HEK293 (cell line): ENCODE measurements at regions not wholly inside any gene's neighbourhood (a gene's known extent, or its start where the extent isn't known, plus 50 kb on each side); places are given as distances from the start of the nearest gene placed in this dataset.

Experiments
- YY1 ChIP-seq: fragments of 450-650 bp; formaldehyde crosslinking; IDR thresholded peaks from 2 replicates; pipeline ENCODE4 v1.5.1; 2018; ENCODE audit warnings: missing biosample characterization, missing genetic modification characterization
- ZFP69B ChIP-seq: fragments of 450-650 bp; formaldehyde crosslinking; IDR thresholded peaks from 2 replicates; pipeline ENCODE4 v1.5.1; 2016; ENCODE audit warnings: missing biosample characterization, missing genetic modification characterization
- ZNF777 ChIP-seq: fragments of 450-650 bp; formaldehyde crosslinking; IDR thresholded peaks from 2 replicates; pipeline ENCODE4 v1.5.1; 2017; ENCODE audit warnings: missing biosample characterization, missing genetic modification characterization, borderline replicate concordance
- TF ChIP-seq, protein P1 (sequence below): fragments of 450-650 bp; formaldehyde crosslinking; IDR thresholded peaks from 2 replicates; pipeline ENCODE4 v1.5.1; 2016; ENCODE audit warnings: missing biosample characterization, missing genetic modification characterization

DNA sequence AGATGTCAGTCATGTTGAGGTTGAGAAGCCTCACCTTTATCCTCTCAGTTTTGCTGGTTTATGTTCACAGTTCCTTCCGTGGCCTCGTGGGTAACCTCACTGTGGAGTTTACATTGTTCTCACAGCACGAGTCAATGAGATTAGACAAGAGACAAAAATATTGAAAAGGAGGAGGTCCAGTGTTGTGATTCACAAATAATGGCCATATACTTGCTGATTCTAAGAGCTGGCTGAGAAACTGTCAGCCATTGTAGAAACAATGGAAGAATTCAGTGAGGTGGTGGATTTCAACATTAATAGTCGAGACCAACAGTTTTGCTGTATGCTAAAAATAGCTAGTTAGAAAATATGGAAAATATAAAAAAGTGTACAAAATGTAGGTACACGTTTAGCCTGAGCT, 176.4 kb upstream of the WSCD1 start:
- TF ChIP-seq ZFP69B (tag by site-specific recombination) = no peak
- TF ChIP-seq, protein P1, sequence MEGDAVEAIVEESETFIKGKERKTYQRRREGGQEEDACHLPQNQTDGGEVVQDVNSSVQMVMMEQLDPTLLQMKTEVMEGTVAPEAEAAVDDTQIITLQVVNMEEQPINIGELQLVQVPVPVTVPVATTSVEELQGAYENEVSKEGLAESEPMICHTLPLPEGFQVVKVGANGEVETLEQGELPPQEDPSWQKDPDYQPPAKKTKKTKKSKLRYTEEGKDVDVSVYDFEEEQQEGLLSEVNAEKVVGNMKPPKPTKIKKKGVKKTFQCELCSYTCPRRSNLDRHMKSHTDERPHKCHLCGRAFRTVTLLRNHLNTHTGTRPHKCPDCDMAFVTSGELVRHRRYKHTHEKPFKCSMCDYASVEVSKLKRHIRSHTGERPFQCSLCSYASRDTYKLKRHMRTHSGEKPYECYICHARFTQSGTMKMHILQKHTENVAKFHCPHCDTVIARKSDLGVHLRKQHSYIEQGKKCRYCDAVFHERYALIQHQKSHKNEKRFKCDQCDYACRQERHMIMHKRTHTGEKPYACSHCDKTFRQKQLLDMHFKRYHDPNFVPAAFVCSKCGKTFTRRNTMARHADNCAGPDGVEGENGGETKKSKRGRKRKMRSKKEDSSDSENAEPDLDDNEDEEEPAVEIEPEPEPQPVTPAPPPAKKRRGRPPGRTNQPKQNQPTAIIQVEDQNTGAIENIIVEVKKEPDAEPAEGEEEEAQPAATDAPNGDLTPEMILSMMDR (tag by site-specific recombination) = no peak
- TF ChIP-seq YY1 (tag by site-specific recombination) = no peak
- TF ChIP-seq ZNF777 (tag by site-specific recombination) = no peak
